ENCODE measurements at regions not wholly inside any gene's neighbourhood (a gene's known extent, or its start where the extent isn't known, plus 50 kb on each side); places are given as distances from the start of the nearest gene placed in this dataset.

DNA sequence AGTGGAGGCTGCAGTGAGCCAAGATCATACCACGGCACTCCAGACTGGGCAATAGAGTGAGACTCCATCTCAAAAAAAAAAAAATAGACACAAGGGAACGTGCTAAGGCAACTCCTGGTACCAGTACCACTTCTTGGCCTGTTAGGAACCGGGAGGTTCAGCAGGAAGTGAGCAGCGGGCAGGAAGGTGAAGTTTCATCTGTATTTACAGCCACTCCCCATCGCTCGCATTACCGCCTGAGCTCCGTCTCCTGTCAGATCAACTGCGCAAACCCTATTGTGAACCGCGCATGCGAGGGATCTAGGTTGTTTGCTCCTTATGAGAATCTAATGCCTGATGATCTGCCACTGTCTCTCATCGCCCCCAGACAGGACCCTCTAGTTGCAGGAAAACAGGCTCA lies 69.9 kb upstream of the FOXK1 start:
- no peak for DNase-seq

DNA sequence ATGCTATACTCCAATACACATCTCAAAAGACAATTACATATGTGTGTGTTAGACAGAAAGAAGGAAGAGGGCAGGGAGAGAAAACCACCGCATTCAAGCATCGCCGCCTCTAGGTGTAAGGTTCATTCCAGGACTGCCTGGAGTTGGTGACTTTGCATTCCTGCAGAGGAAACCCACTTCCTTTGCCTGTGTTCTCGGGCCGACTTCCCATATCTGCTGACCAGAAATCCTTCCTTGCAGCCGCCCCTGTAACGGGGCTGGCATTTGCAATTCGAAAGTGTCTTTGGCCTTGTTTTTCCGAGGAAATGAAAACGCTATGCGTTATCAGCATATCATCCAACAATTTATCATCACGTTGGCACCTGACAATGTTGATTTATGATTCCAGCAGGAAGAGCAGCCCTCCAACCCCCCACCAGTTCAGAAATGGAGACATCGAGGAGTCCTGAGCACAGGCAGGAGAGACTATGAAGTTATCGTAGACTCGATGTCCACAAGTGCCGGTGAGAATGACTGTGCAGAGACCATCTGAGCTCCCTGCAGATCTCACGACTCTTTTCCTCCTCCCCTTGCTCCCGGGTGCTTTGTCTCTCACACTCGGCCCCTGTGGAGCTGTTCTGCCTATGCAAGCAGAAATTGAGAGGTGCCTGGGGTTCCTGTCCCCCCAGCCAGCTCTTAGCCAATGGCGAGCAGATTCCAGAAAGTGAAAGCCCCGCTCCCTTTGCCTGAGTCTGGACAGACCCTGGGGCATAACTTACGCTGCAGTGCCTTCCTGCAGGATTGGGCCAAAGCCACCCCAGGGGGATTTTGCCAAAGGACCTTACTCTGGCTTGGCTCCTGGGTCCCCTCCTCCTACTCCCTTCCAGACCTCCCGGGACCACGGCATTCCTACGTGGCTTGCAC lies 68.9 kb upstream of the FOXK1 start:
- peak in 3 of 56 donors; percentile 4 to 10 (median 6) for DNase-seq

DNA sequence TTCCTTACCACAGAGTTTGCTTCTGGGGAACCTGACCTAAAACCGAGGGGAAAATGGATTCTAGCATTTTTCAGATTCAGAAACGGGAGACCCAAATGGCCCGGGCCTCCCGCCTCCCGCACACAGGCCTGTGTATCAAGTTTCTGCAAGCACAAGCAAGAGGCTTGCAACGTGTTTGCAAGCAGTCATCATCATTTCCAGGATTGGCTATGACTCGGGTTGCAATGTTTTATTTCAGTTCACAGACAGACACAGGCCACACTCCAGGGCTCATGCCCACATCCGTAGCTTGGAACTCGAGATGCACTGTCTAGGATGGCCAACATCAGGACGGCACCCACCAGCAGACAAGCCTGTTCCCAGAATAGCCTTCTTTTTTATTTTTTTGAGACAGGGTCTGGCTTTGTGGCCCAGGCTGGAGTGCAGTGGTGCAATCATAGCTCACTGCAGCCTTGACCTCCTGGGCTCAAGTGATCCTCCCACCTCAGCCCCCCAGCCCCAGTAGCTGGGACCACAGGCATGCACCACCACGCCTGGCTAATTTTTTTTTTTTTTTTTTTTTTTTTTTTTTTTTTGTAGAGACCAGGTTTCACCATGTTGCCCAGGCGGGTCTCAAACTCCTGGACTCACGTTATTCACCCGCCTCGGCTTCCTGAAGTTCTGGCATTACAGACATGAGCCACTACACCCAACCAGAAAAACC lies 68.1 kb upstream of the FOXK1 start:
- DNase-seq = peak in 3 of 56 donors; percentile 3 to 5 (median 4)

DNA sequence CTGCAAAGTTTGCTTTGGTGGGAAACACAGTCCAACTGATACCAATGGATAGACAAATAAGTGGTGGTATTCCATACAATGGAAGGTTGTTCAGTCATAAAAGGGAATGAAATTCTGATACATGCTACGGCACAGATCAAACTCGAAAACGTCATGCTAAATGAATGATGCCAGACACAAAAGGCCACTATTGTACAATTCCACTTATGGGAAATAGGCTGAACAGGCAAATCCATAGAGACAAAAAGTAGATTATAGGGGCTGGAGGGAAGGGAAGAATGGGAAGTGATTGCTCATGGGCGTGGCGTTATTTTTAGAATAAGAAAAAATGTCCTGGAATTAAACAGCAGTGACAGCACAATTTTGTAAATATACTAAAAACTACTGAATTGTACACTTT lies 66.0 kb upstream of the FOXK1 start:
- no peak for DNase-seq

DNA sequence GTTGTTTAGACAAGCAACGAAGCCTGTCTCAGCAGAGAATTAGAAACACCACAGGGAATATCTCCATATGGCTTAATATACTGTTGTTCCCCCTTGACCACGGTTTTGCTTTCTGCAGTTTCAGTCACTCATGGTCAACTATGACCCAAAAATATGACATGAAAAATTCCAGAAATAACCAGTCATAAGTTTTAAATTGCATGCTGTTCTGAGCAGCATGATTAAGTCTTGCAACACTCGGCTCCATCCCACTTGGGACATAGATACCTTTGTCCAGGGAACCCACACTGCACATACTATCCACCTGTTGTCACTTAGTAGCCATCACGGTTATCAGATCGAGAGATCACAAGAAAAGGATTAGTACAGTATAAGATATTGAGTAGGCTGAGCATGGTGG lies 60.7 kb upstream of the FOXK1 start:
- DNase-seq = no peak

DNA sequence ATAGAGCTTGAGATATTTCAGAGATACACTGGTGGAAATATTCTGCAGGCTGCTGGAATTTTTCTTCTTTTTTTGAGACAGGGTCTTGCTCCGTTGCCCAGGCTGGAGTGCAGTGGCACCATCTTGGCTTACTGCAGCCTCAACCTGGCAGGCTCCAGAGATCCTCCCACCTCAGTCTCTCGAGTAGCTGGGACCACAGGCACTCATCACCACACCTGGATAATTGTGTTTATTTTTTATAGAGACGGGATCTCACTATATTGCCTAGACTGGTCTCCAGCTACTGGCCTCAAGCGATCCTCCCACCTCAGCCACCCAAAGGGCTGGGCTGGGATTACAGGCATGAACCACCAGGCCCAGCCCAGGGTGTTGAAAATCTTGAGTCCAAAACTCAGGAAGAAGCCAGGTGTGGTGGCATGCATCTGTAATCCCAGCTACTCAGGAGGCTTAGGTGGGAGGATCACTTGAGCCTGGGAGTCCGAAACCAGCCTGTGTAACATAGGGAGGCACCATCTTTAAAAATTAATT lies 55.7 kb upstream of the FOXK1 start:
- no peak for DNase-seq

DNA sequence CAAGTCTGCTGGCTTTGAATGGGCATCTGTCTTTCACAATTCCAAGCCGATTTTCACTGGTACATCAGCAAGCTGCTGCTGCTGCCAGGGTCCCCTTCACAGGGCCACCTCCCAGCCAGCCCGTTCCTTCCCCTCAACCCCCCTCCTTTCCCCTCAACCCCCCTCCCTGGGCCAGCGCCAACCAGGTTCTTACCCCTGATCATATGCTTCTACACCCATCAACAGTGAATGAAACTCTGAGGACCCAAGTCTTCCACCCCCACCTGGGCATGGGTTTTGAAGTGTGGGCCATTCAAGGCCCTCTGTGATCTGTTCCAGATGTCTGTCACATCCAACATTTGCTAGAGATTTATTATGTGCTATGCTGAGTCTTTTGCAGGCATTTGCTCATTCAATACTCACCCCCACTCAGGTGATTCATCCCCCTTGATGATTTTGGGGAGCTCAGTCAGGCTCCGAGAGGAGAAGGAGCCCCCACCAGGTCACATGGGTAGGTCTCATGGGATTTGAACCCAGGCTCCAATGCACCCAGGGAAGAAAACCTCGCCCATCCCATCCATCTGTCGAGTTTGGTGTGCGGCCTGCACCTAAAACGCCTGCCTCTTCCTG lies 52.7 kb upstream of the FOXK1 start:
- no peak for DNase-seq

DNA sequence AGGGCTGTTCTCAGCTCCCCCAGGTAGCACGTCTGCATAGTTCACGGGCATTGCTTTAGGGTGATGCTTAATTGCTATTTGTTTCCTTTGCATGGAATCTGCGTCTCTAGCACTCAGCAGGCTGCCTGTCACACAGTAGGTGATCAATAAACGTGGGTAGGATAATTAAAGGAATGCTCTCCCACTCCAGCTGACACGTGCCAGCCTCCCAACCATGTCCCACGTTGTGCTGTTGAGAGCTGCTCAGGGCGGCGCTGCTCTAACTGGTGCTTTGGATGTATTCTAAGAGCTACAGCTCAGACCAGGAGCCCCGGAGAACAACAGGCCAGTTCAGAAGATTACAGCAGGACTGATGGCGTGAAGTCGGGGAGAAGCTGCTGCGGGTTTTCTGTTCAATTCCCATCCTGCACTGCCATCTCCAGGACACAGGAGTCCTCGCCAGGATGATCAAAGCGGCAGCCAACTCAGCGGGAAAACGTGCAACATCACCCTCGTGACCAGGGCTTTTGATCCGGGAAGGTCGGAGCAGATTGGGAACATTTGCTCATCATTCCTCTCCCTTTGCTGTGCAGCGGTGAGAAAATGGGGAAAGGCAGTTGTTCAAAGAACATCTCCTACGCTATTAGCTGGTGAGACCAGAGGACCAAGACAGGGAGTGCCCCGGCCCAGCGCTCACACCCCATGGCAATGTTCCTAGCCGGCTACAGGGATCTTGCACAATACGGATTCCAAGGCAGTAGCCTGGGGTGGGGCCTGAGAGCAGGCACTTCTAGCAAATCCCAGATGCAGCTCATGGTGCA lies 50.5 kb upstream of the FOXK1 start:
- peak in 52 of 56 donors; percentile 30 to 85 (median 64) for DNase-seq

Measured in amygdala (tissue), 56 donors.